HG03439 (cell line): ENCODE measurements at regions not wholly inside any gene's neighbourhood (a gene's known extent, or its start where the extent isn't known, plus 50 kb on each side); places are given as distances from the start of the nearest gene placed in this dataset.
"Not testable (repeated sequence)": the region's sequence is repeated elsewhere in the genome, so short reads cannot be mapped to it uniquely, and the experiment has no call there.

Source experiments
- ATAC-seq: cut with Tn5 transposase; IDR thresholded peaks from one replicate; pipeline ENCODE4 v1.9.1; 2021; ENCODE audit warnings: mild to moderate bottlenecking, moderate library complexity; ENCODE audit not compliant: unreplicated experiment

- ATAC-seq, result no peak
Observed at GRCh38 chr4:57205580-57205979, 95.4 kb upstream of the IGFBP7 start.

- no peak for ATAC-seq
Observed at GRCh38 chr4:57200799-57201327, 90.7 kb upstream of the IGFBP7 start.

- no peak for ATAC-seq
Observed at GRCh38 chr4:57199267-57199666, 89.1 kb upstream of the IGFBP7 start.

GRCh38 chr4:57195622-57196021, 85.4 kb upstream of the IGFBP7 start:
- no peak for ATAC-seq

- ATAC-seq, result no peak
Observed at GRCh38 chr4:57194068-57194611, 84.0 kb upstream of the IGFBP7 start.

- ATAC-seq, result no peak
Observed at GRCh38 chr4:57193209-57193810, 83.1 kb upstream of the IGFBP7 start.

- ATAC-seq, result no peak
Observed at GRCh38 chr4:57191523-57192034, 81.4 kb upstream of the IGFBP7 start.

- peak; percentile 67 for ATAC-seq
Observed at GRCh38 chr4:57190601-57191481, 80.7 kb upstream of the IGFBP7 start.

- no peak for ATAC-seq
Observed at GRCh38 chr4:57187246-57187645, 77.1 kb upstream of the IGFBP7 start.

- no peak for ATAC-seq
Observed at GRCh38 chr4:57184378-57185029, 74.3 kb upstream of the IGFBP7 start.

GRCh38 chr4:57182132-57182874, 72.1 kb upstream of the IGFBP7 start:
- ATAC-seq, result no peak

- ATAC-seq, result not testable (repeated sequence)
Observed at GRCh38 chr4:57173136-57173535, 63.0 kb upstream of the IGFBP7 start.

GRCh38 chr4:57172065-57172464, 61.9 kb upstream of the IGFBP7 start:
- ATAC-seq, result no peak

GRCh38 chr4:57168982-57169381, 58.8 kb upstream of the IGFBP7 start:
- ATAC-seq, result no peak

GRCh38 chr4:57163530-57164459, 53.6 kb upstream of the IGFBP7 start:
- peak; percentile 99 for ATAC-seq

GRCh38 chr4:57162499-57163019, 52.4 kb upstream of the IGFBP7 start:
- ATAC-seq, result no peak
